GM12878 (cell line): ENCODE measurements at regions not wholly inside any gene's neighbourhood (a gene's known extent, or its start where the extent isn't known, plus 50 kb on each side); places are given as distances from the start of the nearest gene placed in this dataset.
A peak's percentile ranks its signal among the peaks of the same experiment; 100 is the strongest.

Source experiments
- ATAC-seq: fragments of 200-7000 bp; cut with Tn5 transposase; 3 replicates; pipeline ENCODE4 v1.9.1; 2020; ENCODE audit warnings: mild to moderate bottlenecking, moderate library complexity
- BruUV-seq: library from RNA; stranded (reverse); fragments of 400-500 nt; replicated peaks from 2 replicates; lab custom pipeline; 2021; lab: Mats Ljungman, UMichigan
- CTCF ChIA-PET: fragments of 300-600 bp; sonication (Branson Sonifier 250); formaldehyde crosslinking; extraction: SDS; loops from one replicate; lab custom pipeline; 2021; ENCODE audit warnings: inconsistent platforms; lab: Yijun Ruan, JAX
- POLR2A ChIA-PET: fragments of 350-600 bp; formaldehyde crosslinking; extraction: SDS; loops from one replicate; lab custom pipeline; 2021; ENCODE audit warnings: inconsistent platforms; lab: Charles Lee
- RAD21 ChIA-PET: fragments of 300-600 bp; sonication (Branson Sonifier 250); formaldehyde crosslinking; loops from one replicate; lab custom pipeline; 2023; ENCODE audit warnings: antibody characterized with exemption; ENCODE audit not compliant: unreplicated experiment; lab: Charles Lee
- SMC1A ChIA-PET: fragments of 300-600 bp; sonication (Branson Sonifier 250); formaldehyde crosslinking; loops from one replicate; lab custom pipeline; 2023; ENCODE audit not compliant: unreplicated experiment, uncharacterized antibody; lab: Charles Lee
- DNase-seq: peaks from one replicate; pipeline ENCODE4 v3.0.0-alpha.2; 2011; ENCODE audit warnings: low read depth, low spot score
- FAIRE-seq: peaks from 3 replicates; lab custom pipeline; 2011; peaks lifted over from hg19 to GRCh38; lab: Jason Lieb, UNC
- H2AFZ ChIP-seq: 2 replicates; pipeline ENCODE4 v1.6.0; 2011; ENCODE audit warnings: low read depth, low read length, control low read depth; ENCODE audit not compliant: control insufficient read depth
- H3K27ac ChIP-seq: 2 replicates; pipeline ENCODE4 v1.5.1; 2011; ENCODE audit warnings: control low read depth; ENCODE audit not compliant: control insufficient read depth, insufficient read depth
- H3K27me3 ChIP-seq, 2 experiments: replicated peaks in 1 of 2; 2 replicates each; pipeline versions ENCODE4 v1.6.0 to v1.6.1; 2011; ENCODE audit warnings: low read length in 1 of 2; ENCODE audit not compliant: control insufficient read depth in 2 of 2, insufficient read depth in 2 of 2
- H3K36me3 ChIP-seq, 2 experiments: 2 replicates each; pipeline ENCODE4 v1.5.1; 2011; ENCODE audit warnings: low read length in 1 of 2; ENCODE audit not compliant: control insufficient read depth in 2 of 2, insufficient read depth in 2 of 2
- H3K4me1 ChIP-seq: 2 replicates; pipeline ENCODE4 v1.6.1; 2011; ENCODE audit warnings: mild to moderate bottlenecking, low read length, moderate library complexity, mixed read lengths; ENCODE audit not compliant: control insufficient read depth, insufficient read depth
- H3K4me2 ChIP-seq: 2 replicates; pipeline ENCODE4 v1.6.0; 2011; ENCODE audit warnings: control low read depth; ENCODE audit not compliant: control insufficient read depth, insufficient read depth
- H3K4me3 ChIP-seq: fragments of 200-600 bp; sonication (generic); 2 replicates; pipeline ENCODE4 v1.5.1; 2016
- H3K79me2 ChIP-seq: 2 replicates; pipeline ENCODE4 v1.6.0; 2011; ENCODE audit warnings: low read length; ENCODE audit not compliant: control insufficient read depth, insufficient read depth
- H3K9ac ChIP-seq: 2 replicates; pipeline ENCODE4 v1.8.0; 2011; ENCODE audit warnings: low read length, control low read depth, mixed read lengths; ENCODE audit not compliant: control insufficient read depth, insufficient read depth
- H3K9me3 ChIP-seq: replicated peaks from 3 replicates; pipeline ENCODE4 v1.5.1; 2011; ENCODE audit warnings: mild to moderate bottlenecking, low read length; ENCODE audit not compliant: control insufficient read depth, insufficient read depth
- H4K20me1 ChIP-seq: 2 replicates; pipeline ENCODE4 v1.6.0; 2011; ENCODE audit not compliant: control insufficient read depth, insufficient read depth
- ATF7 ChIP-seq: fragments of 450-650 bp; IDR thresholded peaks from 2 replicates; pipeline ENCODE4 v1.6.1; 2016; ENCODE audit warnings: low read depth, mild to moderate bottlenecking
- CREB1 ChIP-seq: IDR thresholded peaks from 2 replicates; pipeline ENCODE4 v1.6.1; 2012; ENCODE audit warnings: low read depth, mild to moderate bottlenecking, inconsistent platforms
- DPF2 ChIP-seq: fragments of 450-650 bp; IDR thresholded peaks from 2 replicates; pipeline ENCODE4 v1.6.1; 2017; ENCODE audit warnings: mild to moderate bottlenecking
- EGR1 ChIP-seq, 2 experiments: IDR thresholded peaks; 1 replicate in 1 of 2; 2 replicates in 1 of 2; pipeline ENCODE4 v1.6.1; 2011 to 2012; ENCODE audit warnings: low read depth in 2 of 2, low read length in 2 of 2, borderline replicate concordance in 1 of 2, mild to moderate bottlenecking in 1 of 2, moderate library complexity in 1 of 2
- GATAD2B ChIP-seq: fragments of 450-650 bp; conservative IDR thresholded peaks from 2 replicates; pipeline ENCODE4 v1.6.1; 2017; ENCODE audit warnings: low read depth, mild to moderate bottlenecking, moderate library complexity
- HDAC2 ChIP-seq: fragments of 200-600 bp; sonication (generic); IDR thresholded peaks from 2 replicates; pipeline ENCODE4 v1.6.1; 2017
- JUND ChIP-seq: IDR thresholded peaks from 2 replicates; pipeline ENCODE4 v1.6.1; 2012; ENCODE audit warnings: low read depth, mild to moderate bottlenecking, low read length, improper control_type of control experiment, moderate library complexity
- KAT2A ChIP-seq: conservative IDR thresholded peaks from 2 replicates; pipeline ENCODE4 v1.6.1; 2011; ENCODE audit warnings: low read depth, low read length; ENCODE audit not compliant: control insufficient read depth
- LARP7 ChIP-seq: fragments of 450-650 bp; IDR thresholded peaks from 2 replicates; pipeline ENCODE4 v1.6.1; 2017; ENCODE audit warnings: mild to moderate bottlenecking
- NR2C2 ChIP-seq: IDR thresholded peaks from 2 replicates; pipeline ENCODE4 v1.6.1; 2011; ENCODE audit warnings: borderline replicate concordance, low read depth; ENCODE audit not compliant: control insufficient read depth, insufficient read length
- RUNX3 ChIP-seq: IDR thresholded peaks from 2 replicates; pipeline ENCODE4 v1.6.1; 2012; ENCODE audit warnings: low read length, inconsistent platforms
- SMAD1 ChIP-seq: fragments of 450-650 bp; IDR thresholded peaks from 2 replicates; pipeline ENCODE4 v1.6.1; 2018; ENCODE audit warnings: mild to moderate bottlenecking, low read depth; ENCODE audit not compliant: partially characterized antibody
- SMC3 ChIP-seq: IDR thresholded peaks from 2 replicates; pipeline ENCODE4 v1.6.1; 2011; ENCODE audit warnings: low read length, improper control_type of control experiment, borderline replicate concordance
- SP1 ChIP-seq: IDR thresholded peaks from one replicate; pipeline ENCODE4 v1.6.1; 2011; ENCODE audit warnings: low read depth, low read length
- SREBF1 ChIP-seq: IDR thresholded peaks from 2 replicates; pipeline ENCODE4 v1.6.1; 2012; ENCODE audit warnings: mild to moderate bottlenecking, low read length
- SUZ12 ChIP-seq: fragments of 200-600 bp; sonication (generic); IDR thresholded peaks from one replicate; pipeline ENCODE4 v1.6.1; 2018; ENCODE audit warnings: antibody characterized with exemption, mild to moderate bottlenecking; ENCODE audit not compliant: unreplicated experiment
- TCF12 ChIP-seq: IDR thresholded peaks from 2 replicates; pipeline ENCODE4 v1.6.1; 2011; ENCODE audit warnings: low read depth, mild to moderate bottlenecking, low read length
- ZNF24 ChIP-seq: fragments of 450-650 bp; IDR thresholded peaks from 2 replicates; pipeline ENCODE4 v1.6.1; 2017; ENCODE audit warnings: antibody characterized with exemption, mild to moderate bottlenecking
- WGBS: methylation state at CpG from one replicate; pipeline ENCODE4 v1.1.6; 2016; ENCODE audit warnings: low lambda C conversion rate; ENCODE audit not compliant: insufficient replicate concordance, insufficient coverage; ENCODE audit errors: missing lambda C conversion rate; 5-methylcytosine and 5-hydroxymethylcytosine counted together
- in situ Hi-C: fragments of 300-500 bp; cut with MboI; formaldehyde crosslinking; loops from 9 replicates; pipeline ENCODE4 v1.14.3; 2018; ENCODE audit warnings: mixed read lengths
- intact Hi-C: fragments of 100-400 bp; cut with micrococcal nuclease; formaldehyde crosslinking; loops from one replicate; pipeline ENCODE4 v1.14.2; 2022; ENCODE audit not compliant: unreplicated experiment
- TF ChIP-seq, protein P1 (sequence below): IDR thresholded peaks from 2 replicates; pipeline ENCODE4 v1.6.1; 2012; ENCODE audit warnings: low read length, inconsistent platforms
- TF ChIP-seq, protein P2 (sequence below): IDR thresholded peaks from 2 replicates; pipeline ENCODE4 v1.6.1; 2011; ENCODE audit warnings: borderline replicate concordance, low read depth, mild to moderate bottlenecking, moderate library complexity, low read length; ENCODE audit not compliant: insufficient read depth, poor library complexity, severe bottlenecking
- TF ChIP-seq, protein P3 (sequence below): fragments of 450-650 bp; formaldehyde crosslinking; IDR thresholded peaks from 2 replicates; pipeline ENCODE4 v1.5.0; 2022; ENCODE audit warnings: mild to moderate bottlenecking, missing genetic modification characterization

DNA sequence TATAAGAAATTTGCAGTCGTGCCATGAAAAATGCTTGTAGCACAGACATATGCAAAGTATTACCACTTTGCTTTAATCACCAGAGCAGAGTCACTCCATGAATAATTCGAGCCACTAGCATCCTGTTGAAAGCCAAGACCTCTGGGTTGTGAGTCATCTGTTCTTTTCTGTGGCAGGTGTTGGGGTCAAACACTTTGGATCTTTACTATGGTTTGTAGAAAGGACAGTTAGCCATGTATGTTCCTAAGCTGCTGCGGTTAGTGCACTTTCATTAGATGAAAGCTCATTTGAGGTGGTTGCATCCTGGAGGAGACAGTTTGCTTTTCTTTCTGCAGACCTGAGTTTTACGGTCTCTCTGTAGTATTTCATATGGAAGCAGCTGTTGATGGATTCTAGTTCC, 223.7 kb downstream of the DMRT2 start:
- Histone ChIP-seq H4K20me1 (no peaks in the 10 kb centered on the region), H3K4me1 (no peaks in the 10 kb centered on the region), H3K27ac (no peak overlapping the region), H3K9ac (no peak overlapping the region), H2AFZ (no peak overlapping the region), H3K27me3 (no peaks in the 10 kb centered on the region), H3K4me3 (no peak overlapping the region), H3K9me3 (no peaks in the 10 kb centered on the region), H3K36me3 (no peaks in the 10 kb centered on the region), H3K4me2 (no peak overlapping the region), H3K79me2 (no peaks in the 10 kb centered on the region)
- ATAC-seq (peak; percentile 71), FAIRE-seq (no peak), DNase-seq (no peak)
- in situ Hi-C loops (no loop called here), intact Hi-C loops (loop anchor here (5.0 to 10.0 kb wide), 2 partner anchors 38 to 161 kb away; no protein-coding TSS in a partner anchor)
- ChIA-PET CTCF (interaction anchor here (0.7 to 1.0 kb wide), 3 partner anchors 180 to 269 kb away, joined by 3 read pairs; no protein-coding TSS in a partner anchor), RAD21 (interaction anchor here (1.0 to 1.4 kb wide), 3 partner anchors 10 to 61 kb away, joined by 3 to 5 read pairs (median 5); no protein-coding TSS in a partner anchor), POLR2A (interaction anchor here (0.7 to 1.2 kb wide), 2 partner anchors 9 to 38 kb away, joined by 3 read pairs; no protein-coding TSS in a partner anchor), SMC1A (interaction anchor here (0.6 to 1.5 kb wide), 9 partner anchors 11 to 209 kb away, joined by 3 to 4 read pairs (median 3); no protein-coding TSS in a partner anchor)
- 34% methylated on average over 4 of the region's 4 CpGs for WGBS
- BruUV-seq = no TSS peak
- TF ChIP-seq EGR1 (IDR thresholded peaks at IDR 0.05; ENCODE audit: borderline replicate concordance in 1 of 2, low read depth in 2 of 2, low read length in 2 of 2) (no peak), KAT2A (no peak), SP1 (no peak), SMC3 (no peak), TCF12 (0 out of 2 replicates have a peak, but pooled peaks have one; percentile 29), GATAD2B (0 out of 2 replicates have a peak, but pooled peaks have one; percentile 53), JUND (no peak), RUNX3 (peak; percentile 18; the same call in 1 of the 2 replicates), SREBF1 (no peak), SMAD1 (no peak), CREB1 (no peak), DPF2 (peak; percentile 85), ATF7 (peak; percentile 43; the same call in 1 of the 2 replicates), SUZ12 (no peak), ZNF24 (no peak), NR2C2 (no peak), HDAC2 (no peak), LARP7 (no peak)
- TF ChIP-seq, protein P1, sequence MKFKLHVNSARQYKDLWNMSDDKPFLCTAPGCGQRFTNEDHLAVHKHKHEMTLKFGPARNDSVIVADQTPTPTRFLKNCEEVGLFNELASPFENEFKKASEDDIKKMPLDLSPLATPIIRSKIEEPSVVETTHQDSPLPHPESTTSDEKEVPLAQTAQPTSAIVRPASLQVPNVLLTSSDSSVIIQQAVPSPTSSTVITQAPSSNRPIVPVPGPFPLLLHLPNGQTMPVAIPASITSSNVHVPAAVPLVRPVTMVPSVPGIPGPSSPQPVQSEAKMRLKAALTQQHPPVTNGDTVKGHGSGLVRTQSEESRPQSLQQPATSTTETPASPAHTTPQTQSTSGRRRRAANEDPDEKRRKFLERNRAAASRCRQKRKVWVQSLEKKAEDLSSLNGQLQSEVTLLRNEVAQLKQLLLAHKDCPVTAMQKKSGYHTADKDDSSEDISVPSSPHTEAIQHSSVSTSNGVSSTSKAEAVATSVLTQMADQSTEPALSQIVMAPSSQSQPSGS = no peak
- TF ChIP-seq, protein P2, sequence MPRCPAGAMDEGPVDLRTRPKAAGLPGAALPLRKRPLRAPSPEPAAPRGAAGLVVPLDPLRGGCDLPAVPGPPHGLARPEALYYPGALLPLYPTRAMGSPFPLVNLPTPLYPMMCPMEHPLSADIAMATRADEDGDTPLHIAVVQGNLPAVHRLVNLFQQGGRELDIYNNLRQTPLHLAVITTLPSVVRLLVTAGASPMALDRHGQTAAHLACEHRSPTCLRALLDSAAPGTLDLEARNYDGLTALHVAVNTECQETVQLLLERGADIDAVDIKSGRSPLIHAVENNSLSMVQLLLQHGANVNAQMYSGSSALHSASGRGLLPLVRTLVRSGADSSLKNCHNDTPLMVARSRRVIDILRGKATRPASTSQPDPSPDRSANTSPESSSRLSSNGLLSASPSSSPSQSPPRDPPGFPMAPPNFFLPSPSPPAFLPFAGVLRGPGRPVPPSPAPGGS = no peak
- TF ChIP-seq, protein P3, sequence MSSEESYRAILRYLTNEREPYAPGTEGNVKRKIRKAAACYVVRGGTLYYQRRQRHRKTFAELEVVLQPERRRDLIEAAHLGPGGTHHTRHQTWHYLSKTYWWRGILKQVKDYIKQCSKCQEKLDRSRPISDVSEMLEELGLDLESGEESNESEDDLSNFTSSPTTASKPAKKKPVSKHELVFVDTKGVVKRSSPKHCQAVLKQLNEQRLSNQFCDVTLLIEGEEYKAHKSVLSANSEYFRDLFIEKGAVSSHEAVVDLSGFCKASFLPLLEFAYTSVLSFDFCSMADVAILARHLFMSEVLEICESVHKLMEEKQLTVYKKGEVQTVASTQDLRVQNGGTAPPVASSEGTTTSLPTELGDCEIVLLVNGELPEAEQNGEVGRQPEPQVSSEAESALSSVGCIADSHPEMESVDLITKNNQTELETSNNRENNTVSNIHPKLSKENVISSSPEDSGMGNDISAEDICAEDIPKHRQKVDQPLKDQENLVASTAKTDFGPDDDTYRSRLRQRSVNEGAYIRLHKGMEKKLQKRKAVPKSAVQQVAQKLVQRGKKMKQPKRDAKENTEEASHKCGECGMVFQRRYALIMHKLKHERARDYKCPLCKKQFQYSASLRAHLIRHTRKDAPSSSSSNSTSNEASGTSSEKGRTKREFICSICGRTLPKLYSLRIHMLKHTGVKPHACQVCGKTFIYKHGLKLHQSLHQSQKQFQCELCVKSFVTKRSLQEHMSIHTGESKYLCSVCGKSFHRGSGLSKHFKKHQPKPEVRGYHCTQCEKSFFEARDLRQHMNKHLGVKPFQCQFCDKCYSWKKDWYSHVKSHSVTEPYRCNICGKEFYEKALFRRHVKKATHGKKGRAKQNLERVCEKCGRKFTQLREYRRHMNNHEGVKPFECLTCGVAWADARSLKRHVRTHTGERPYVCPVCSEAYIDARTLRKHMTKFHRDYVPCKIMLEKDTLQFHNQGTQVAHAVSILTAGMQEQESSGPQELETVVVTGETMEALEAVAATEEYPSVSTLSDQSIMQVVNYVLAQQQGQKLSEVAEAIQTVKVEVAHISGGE (CRISPR knock-in tag) = no peak
